ENCODE measurements at regions not wholly inside any gene's neighbourhood (a gene's known extent, or its start where the extent isn't known, plus 50 kb on each side); places are given as distances from the start of the nearest gene placed in this dataset.

DNA sequence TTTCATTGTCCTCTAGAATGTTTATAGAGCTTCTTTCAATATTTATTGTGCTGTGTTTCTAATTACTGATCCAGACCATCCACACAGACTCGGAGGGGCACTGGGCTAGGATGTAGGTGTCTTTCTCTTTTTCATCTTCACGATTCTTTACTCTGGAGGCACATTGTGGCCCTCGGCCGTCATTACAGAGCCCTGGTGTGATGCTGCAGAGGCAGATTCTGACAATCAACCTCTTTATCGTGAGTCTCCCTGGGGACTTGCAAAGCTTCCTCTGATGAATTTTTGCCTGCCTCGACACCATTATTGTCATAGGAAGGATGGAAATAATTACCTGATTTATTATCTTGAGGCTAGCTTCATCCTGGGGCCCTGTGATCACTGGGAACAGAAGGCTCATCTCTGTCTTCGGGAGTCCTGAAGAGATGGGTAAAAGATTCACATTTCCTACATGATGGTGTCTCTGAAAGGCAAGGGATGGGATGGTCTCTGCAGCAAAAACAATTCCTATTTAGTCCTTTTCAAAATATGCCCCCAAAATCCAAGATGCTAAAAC, 89.4 kb downstream of the SEC16B start:
- Histone ChIP-seq H2AFZ (ENCODE audit: low read depth, low read length) (no peak overlapping the region), H3K79me1 (replicated peaks; ENCODE audit: low read length, poor library complexity, severe bottlenecking) (no peaks in the 10 kb centered on the region), H3K4ac (ENCODE audit: low read depth in 1 of 2, low read length in 2 of 2) (no peak overlapping the region), H2BK120ac (ENCODE audit: low read depth, low read length) (no peak overlapping the region), H2AK5ac (ENCODE audit: low read length, severe bottlenecking) (no peak overlapping the region), H3K23ac (ENCODE audit: low read length in 2 of 2) (no peak overlapping the region), H3K4me2 (ENCODE audit: low read length, poor library complexity, severe bottlenecking) (no peak overlapping the region), H2BK15ac (ENCODE audit: low read depth, poor library complexity, severe bottlenecking) (no peak overlapping the region), H3K9me3 (ENCODE audit: control insufficient read depth, low read length) (no peaks in the 10 kb centered on the region), H4K91ac (ENCODE audit: low read length) (no peak overlapping the region), H2BK5ac (ENCODE audit: low read depth, low read length, poor library complexity, severe bottlenecking) (no peak overlapping the region), H3K27ac (ENCODE audit: low read length, poor library complexity, severe bottlenecking) (no peak overlapping the region), H3K4me1 (ENCODE audit: control insufficient read depth, insufficient read depth, low read depth, low read length) (no peaks in the 10 kb centered on the region), H3K18ac (ENCODE audit: low read depth in 1 of 2, low read length in 2 of 2) (no peak overlapping the region), H4K8ac (ENCODE audit: low read length) (no peak overlapping the region), H3K14ac (ENCODE audit: low read length in 2 of 2) (no peak overlapping the region), H3K36me3 (ENCODE audit: control insufficient read depth in 1 of 2, insufficient read depth in 2 of 2, low read depth in 1 of 2, low read length in 2 of 2) (no peaks in the 10 kb centered on the region), H2BK12ac (ENCODE audit: low read length in 2 of 2) (no peak overlapping the region), H3K27me3 (ENCODE audit: control insufficient read depth in 1 of 2, insufficient read depth in 1 of 2, low read length in 2 of 2) (peaks cover 15 to 23% of the 10 kb centered on the region in 2 experiments), H3K9ac (ENCODE audit: low read length) (no peak overlapping the region), H3K4me3 (ENCODE audit: insufficient read depth in 1 of 2, low read depth in 1 of 2, low read length in 2 of 2) (no peak overlapping the region)
- WGBS, result 76% methylated on average over 7 of the region's 7 CpGs
- DNase-seq, result no peak

DNA sequence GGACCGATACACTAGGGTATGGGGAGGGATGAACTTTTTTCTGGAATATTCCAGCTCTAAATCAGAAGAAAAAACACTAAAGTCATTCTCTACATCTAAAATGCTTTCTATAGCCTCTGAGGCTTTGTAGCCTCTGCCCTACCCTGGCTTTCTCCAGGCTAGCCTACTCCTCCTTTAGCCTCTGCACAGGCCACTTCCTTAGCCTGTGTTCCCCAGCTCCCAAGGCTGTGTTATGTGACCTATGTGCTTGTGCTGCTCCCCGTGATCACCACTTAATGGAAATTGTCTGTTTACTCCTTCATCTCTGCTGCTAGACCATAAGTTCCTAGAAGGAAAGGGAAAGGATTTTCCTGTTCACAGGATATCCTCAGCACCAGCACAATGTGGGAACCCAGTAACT, 92.8 kb downstream of the SEC16B start:
- Histone ChIP-seq H2AFZ (ENCODE audit: low read depth, low read length) (no peak overlapping the region), H3K9ac (ENCODE audit: low read length) (no peak overlapping the region), H2BK15ac (ENCODE audit: low read depth, poor library complexity, severe bottlenecking) (no peak overlapping the region), H3K14ac (ENCODE audit: low read length in 2 of 2) (no peak overlapping the region), H3K4me1 (ENCODE audit: control insufficient read depth, insufficient read depth, low read depth, low read length) (no peaks in the 10 kb centered on the region), H3K4me3 (ENCODE audit: insufficient read depth in 1 of 2, low read depth in 1 of 2, low read length in 2 of 2) (no peak overlapping the region), H3K23ac (ENCODE audit: low read length in 2 of 2) (no peak overlapping the region), H4K8ac (ENCODE audit: low read length) (peak overlapping the region; percentile 28), H3K27ac (ENCODE audit: low read length, poor library complexity, severe bottlenecking) (no peak overlapping the region), H3K18ac (ENCODE audit: low read depth in 1 of 2, low read length in 2 of 2) (no peak overlapping the region), H2BK120ac (ENCODE audit: low read depth, low read length) (no peak overlapping the region), H2BK12ac (ENCODE audit: low read length in 2 of 2) (no peak overlapping the region), H3K79me1 (replicated peaks; ENCODE audit: low read length, poor library complexity, severe bottlenecking) (no peaks in the 10 kb centered on the region), H3K4me2 (ENCODE audit: low read length, poor library complexity, severe bottlenecking) (no peak overlapping the region), H2BK5ac (ENCODE audit: low read depth, low read length, poor library complexity, severe bottlenecking) (no peak overlapping the region), H3K36me3 (ENCODE audit: control insufficient read depth in 1 of 2, insufficient read depth in 2 of 2, low read depth in 1 of 2, low read length in 2 of 2) (no peaks in the 10 kb centered on the region), H3K4ac (ENCODE audit: low read depth in 1 of 2, low read length in 2 of 2) (no peak overlapping the region), H3K9me3 (ENCODE audit: control insufficient read depth, low read length) (no peaks in the 10 kb centered on the region), H2AK5ac (ENCODE audit: low read length, severe bottlenecking) (no peak overlapping the region), H4K91ac (ENCODE audit: low read length) (no peak overlapping the region), H3K27me3 (ENCODE audit: control insufficient read depth in 1 of 2, insufficient read depth in 1 of 2, low read length in 2 of 2) (peaks cover 11 to 12% of the 10 kb centered on the region in 2 experiments)
- 14% methylated on average over 1 of the region's 2 CpGs for WGBS
- peak; percentile 9 for DNase-seq

DNA sequence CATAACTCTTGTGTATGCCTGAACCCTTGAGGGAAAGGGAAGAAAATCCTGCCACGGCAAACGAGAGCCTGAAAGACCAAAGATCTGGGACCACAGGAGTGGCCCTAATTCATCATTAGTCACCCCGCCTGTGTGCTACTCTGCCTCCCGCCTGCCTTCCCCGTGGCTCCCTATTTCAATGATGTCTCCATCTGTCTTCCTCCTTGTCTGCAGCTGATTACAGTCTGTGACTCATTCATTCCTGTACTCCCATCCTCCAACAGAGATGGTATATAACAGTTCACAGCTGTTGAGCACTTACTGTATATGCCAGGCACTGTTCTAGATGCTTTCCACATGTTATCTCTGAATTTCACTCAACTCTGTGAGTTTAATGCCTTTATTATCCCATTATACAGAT, 96.6 kb downstream of the SEC16B start:
- Histone ChIP-seq H3K9ac (ENCODE audit: low read length) (peak overlapping the region; percentile 23), H3K4me2 (ENCODE audit: low read length, poor library complexity, severe bottlenecking) (no peak overlapping the region), H2BK12ac (ENCODE audit: low read length in 2 of 2) (no peak overlapping the region), H4K91ac (ENCODE audit: low read length) (no peak overlapping the region), H3K9me3 (ENCODE audit: control insufficient read depth, low read length) (no peaks in the 10 kb centered on the region), H3K4me1 (ENCODE audit: control insufficient read depth, insufficient read depth, low read depth, low read length) (peaks cover 2% of the 10 kb centered on the region), H3K18ac (ENCODE audit: low read depth in 1 of 2, low read length in 2 of 2) (no peak overlapping the region), H3K4me3 (ENCODE audit: insufficient read depth in 1 of 2, low read depth in 1 of 2, low read length in 2 of 2) (no peak overlapping the region), H3K23ac (ENCODE audit: low read length in 2 of 2) (no peak overlapping the region), H3K14ac (ENCODE audit: low read length in 2 of 2) (no peak overlapping the region), H3K79me1 (replicated peaks; ENCODE audit: low read length, poor library complexity, severe bottlenecking) (no peaks in the 10 kb centered on the region), H2BK15ac (ENCODE audit: low read depth, poor library complexity, severe bottlenecking) (no peak overlapping the region), H3K27me3 (ENCODE audit: control insufficient read depth in 1 of 2, insufficient read depth in 1 of 2, low read length in 2 of 2) (no peaks in the 10 kb centered on the region), H4K8ac (ENCODE audit: low read length) (no peak overlapping the region), H2AK5ac (ENCODE audit: low read length, severe bottlenecking) (no peak overlapping the region), H3K27ac (ENCODE audit: low read length, poor library complexity, severe bottlenecking) (no peak overlapping the region), H3K36me3 (ENCODE audit: control insufficient read depth in 1 of 2, insufficient read depth in 2 of 2, low read depth in 1 of 2, low read length in 2 of 2) (no peaks in the 10 kb centered on the region), H3K4ac (ENCODE audit: low read depth in 1 of 2, low read length in 2 of 2) (no peak overlapping the region), H2BK120ac (ENCODE audit: low read depth, low read length) (no peak overlapping the region), H2BK5ac (ENCODE audit: low read depth, low read length, poor library complexity, severe bottlenecking) (no peak overlapping the region), H2AFZ (ENCODE audit: low read depth, low read length) (no peak overlapping the region)
- peak; percentile 82 for DNase-seq
- 14% methylated on average over 5 of the region's 5 CpGs for whole genome bisulfite sequencing

DNA sequence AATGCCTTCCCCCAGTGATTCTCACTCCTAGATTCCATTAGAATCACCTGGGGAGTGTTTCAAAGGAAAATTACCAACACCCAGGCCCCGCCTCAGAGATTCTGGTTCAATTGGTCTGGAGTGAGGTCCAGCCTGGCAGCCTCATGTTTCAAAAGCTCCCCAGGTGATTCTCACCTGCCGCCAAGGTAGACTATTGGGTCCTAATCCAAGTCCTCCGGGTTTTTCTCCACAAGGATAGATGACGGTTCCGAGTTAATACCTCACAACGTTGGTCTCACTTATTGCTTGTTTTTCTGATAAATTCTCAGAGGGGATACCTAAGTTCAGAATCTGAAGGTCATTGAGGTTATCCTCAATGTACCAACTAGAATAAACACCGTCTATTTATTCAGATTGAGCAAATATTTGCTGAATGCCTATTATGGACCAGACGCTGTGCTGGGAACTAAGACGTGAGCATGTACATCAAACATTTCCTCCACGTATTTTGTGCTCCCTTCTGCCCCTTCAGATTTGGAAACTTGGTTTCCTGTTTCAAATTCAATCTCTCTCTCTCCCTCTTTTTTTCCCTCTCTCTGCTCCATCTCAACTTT, 97.5 kb downstream of the SEC16B start:
- H3K27ac ChIP-seq (ENCODE audit: low read length, poor library complexity, severe bottlenecking), result no peak overlapping the region
- H4K8ac ChIP-seq (ENCODE audit: low read length), result no peak overlapping the region
- no peak overlapping the region for H3K23ac ChIP-seq (ENCODE audit: low read length in 2 of 2)
- H3K4ac ChIP-seq (ENCODE audit: low read depth in 1 of 2, low read length in 2 of 2), result no peak overlapping the region
- 88% methylated on average over 9 of the region's 10 CpGs for WGBS
- H2BK120ac ChIP-seq (ENCODE audit: low read depth, low read length), result no peak overlapping the region
- H4K91ac ChIP-seq (ENCODE audit: low read length), result no peak overlapping the region
- no peak overlapping the region for H3K14ac ChIP-seq (ENCODE audit: low read length in 2 of 2)
- no peak overlapping the region for H2BK15ac ChIP-seq (ENCODE audit: low read depth, poor library complexity, severe bottlenecking)
- peak overlapping the region in 1 of 2 experiments; percentile 27 for H3K4me3 ChIP-seq (ENCODE audit: insufficient read depth in 1 of 2, low read depth in 1 of 2, low read length in 2 of 2)
- H3K27me3 ChIP-seq (ENCODE audit: control insufficient read depth in 1 of 2, insufficient read depth in 1 of 2, low read length in 2 of 2), result no peaks in the 10 kb centered on the region
- no peak overlapping the region for H3K4me2 ChIP-seq (ENCODE audit: low read length, poor library complexity, severe bottlenecking)
- no peak overlapping the region for H3K18ac ChIP-seq (ENCODE audit: low read depth in 1 of 2, low read length in 2 of 2)
- H3K9me3 ChIP-seq (ENCODE audit: control insufficient read depth, low read length), result no peaks in the 10 kb centered on the region
- H2AK5ac ChIP-seq (ENCODE audit: low read length, severe bottlenecking), result no peak overlapping the region
- no peaks in the 10 kb centered on the region for H3K79me1 ChIP-seq (replicated peaks; ENCODE audit: low read length, poor library complexity, severe bottlenecking)
- H3K36me3 ChIP-seq (ENCODE audit: control insufficient read depth in 1 of 2, insufficient read depth in 2 of 2, low read depth in 1 of 2, low read length in 2 of 2), result no peaks in the 10 kb centered on the region
- no peak for DNase-seq
- H2AFZ ChIP-seq (ENCODE audit: low read depth, low read length), result no peak overlapping the region
- no peak overlapping the region for H2BK12ac ChIP-seq (ENCODE audit: low read length in 2 of 2)
- H2BK5ac ChIP-seq (ENCODE audit: low read depth, low read length, poor library complexity, severe bottlenecking), result no peak overlapping the region
- H3K9ac ChIP-seq (ENCODE audit: low read length), result no peak overlapping the region
- H3K4me1 ChIP-seq (ENCODE audit: control insufficient read depth, insufficient read depth, low read depth, low read length), result peaks cover 2% of the 10 kb centered on the region

Measured in mesenchymal stem cell (in vitro differentiated cells and primary cell).